ENCODE measurements at regions not wholly inside any gene's neighbourhood (a gene's known extent, or its start where the extent isn't known, plus 50 kb on each side); places are given as distances from the start of the nearest gene placed in this dataset.

GRCh38 chr20:51285684-51286083 lies 256.8 kb downstream of the NFATC2 start:
- no peak for DNase-seq

GRCh38 chr20:51284871-51285270 lies 257.6 kb downstream of the NFATC2 start:
- no peaks in the 10 kb centered on the region for H3K4me1 ChIP-seq (ENCODE audit: control insufficient read depth, insufficient read depth, low read length, poor library complexity, severe bottlenecking)
- H3K36me3 ChIP-seq (ENCODE audit: control insufficient read depth, insufficient read depth, low read length) = no peaks in the 10 kb centered on the region
- no peaks in the 10 kb centered on the region for H3K9me3 ChIP-seq (ENCODE audit: control insufficient read depth, low read length)
- no peak overlapping the region for H3K27ac ChIP-seq (ENCODE audit: insufficient read depth, low read length, poor library complexity, severe bottlenecking)
- no peaks in the 10 kb centered on the region for H3K27me3 ChIP-seq (replicated peaks; ENCODE audit: control insufficient read depth, insufficient read depth, low read length, poor library complexity, severe bottlenecking)
- no peak overlapping the region for H3K4me3 ChIP-seq (ENCODE audit: insufficient read depth, low read depth, low read length, poor library complexity, severe bottlenecking)
- DNase-seq = no peak

More at GRCh38 chr20:51285684-51286083, 256.8 kb downstream of the NFATC2 start:
- Histone ChIP-seq H3K4me1 (ENCODE audit: control insufficient read depth, insufficient read depth, low read length, poor library complexity, severe bottlenecking) (no peaks in the 10 kb centered on the region), H3K27ac (ENCODE audit: insufficient read depth, low read length, poor library complexity, severe bottlenecking) (no peak overlapping the region), H3K27me3 (replicated peaks; ENCODE audit: control insufficient read depth, insufficient read depth, low read length, poor library complexity, severe bottlenecking) (no peaks in the 10 kb centered on the region), H3K4me3 (ENCODE audit: insufficient read depth, low read depth, low read length, poor library complexity, severe bottlenecking) (no peak overlapping the region), H3K36me3 (ENCODE audit: control insufficient read depth, insufficient read depth, low read length) (no peaks in the 10 kb centered on the region), H3K9me3 (ENCODE audit: control insufficient read depth, low read length) (no peaks in the 10 kb centered on the region)

GRCh38 chr20:51284176-51284575 lies 258.3 kb downstream of the NFATC2 start:
- Histone ChIP-seq H3K9me3 (ENCODE audit: control insufficient read depth, low read length) (no peaks in the 10 kb centered on the region), H3K4me3 (ENCODE audit: insufficient read depth, low read depth, low read length, poor library complexity, severe bottlenecking) (no peak overlapping the region), H3K27me3 (replicated peaks; ENCODE audit: control insufficient read depth, insufficient read depth, low read length, poor library complexity, severe bottlenecking) (no peaks in the 10 kb centered on the region), H3K27ac (ENCODE audit: insufficient read depth, low read length, poor library complexity, severe bottlenecking) (no peak overlapping the region), H3K36me3 (ENCODE audit: control insufficient read depth, insufficient read depth, low read length) (no peaks in the 10 kb centered on the region), H3K4me1 (ENCODE audit: control insufficient read depth, insufficient read depth, low read length, poor library complexity, severe bottlenecking) (no peaks in the 10 kb centered on the region)
- no peak for DNase-seq

GRCh38 chr20:51281521-51281920 lies 258.6 kb upstream of the KCNG1 start:
- H3K9me3 ChIP-seq (ENCODE audit: control insufficient read depth, low read length) = no peaks in the 10 kb centered on the region
- H3K27me3 ChIP-seq (replicated peaks; ENCODE audit: control insufficient read depth, insufficient read depth, low read length, poor library complexity, severe bottlenecking) = no peaks in the 10 kb centered on the region
- H3K4me1 ChIP-seq (ENCODE audit: control insufficient read depth, insufficient read depth, low read length, poor library complexity, severe bottlenecking) = no peaks in the 10 kb centered on the region
- no peak overlapping the region for H3K4me3 ChIP-seq (ENCODE audit: insufficient read depth, low read depth, low read length, poor library complexity, severe bottlenecking)
- no peak for DNase-seq
- no peaks in the 10 kb centered on the region for H3K36me3 ChIP-seq (ENCODE audit: control insufficient read depth, insufficient read depth, low read length)
- H3K27ac ChIP-seq (ENCODE audit: insufficient read depth, low read length, poor library complexity, severe bottlenecking) = no peak overlapping the region

GRCh38 chr20:51280047-51280446 lies 257.1 kb upstream of the KCNG1 start:
- Histone ChIP-seq H3K9me3 (ENCODE audit: control insufficient read depth, low read length) (no peaks in the 10 kb centered on the region), H3K27ac (ENCODE audit: insufficient read depth, low read length, poor library complexity, severe bottlenecking) (no peak overlapping the region), H3K4me3 (ENCODE audit: insufficient read depth, low read depth, low read length, poor library complexity, severe bottlenecking) (no peak overlapping the region), H3K36me3 (ENCODE audit: control insufficient read depth, insufficient read depth, low read length) (no peaks in the 10 kb centered on the region), H3K4me1 (ENCODE audit: control insufficient read depth, insufficient read depth, low read length, poor library complexity, severe bottlenecking) (no peaks in the 10 kb centered on the region), H3K27me3 (replicated peaks; ENCODE audit: control insufficient read depth, insufficient read depth, low read length, poor library complexity, severe bottlenecking) (no peaks in the 10 kb centered on the region)
- DNase-seq = no peak

- no peak for DNase-seq
Measured at GRCh38 chr20:51277961-51278360, 255.1 kb upstream of the KCNG1 start.

GRCh38 chr20:51276296-51276695 lies 253.4 kb upstream of the KCNG1 start:
- H3K4me1 ChIP-seq (ENCODE audit: control insufficient read depth, insufficient read depth, low read length, poor library complexity, severe bottlenecking) = no peaks in the 10 kb centered on the region
- H3K4me3 ChIP-seq (ENCODE audit: insufficient read depth, low read depth, low read length, poor library complexity, severe bottlenecking) = no peak overlapping the region
- no peaks in the 10 kb centered on the region for H3K36me3 ChIP-seq (ENCODE audit: control insufficient read depth, insufficient read depth, low read length)
- no peaks in the 10 kb centered on the region for H3K27me3 ChIP-seq (replicated peaks; ENCODE audit: control insufficient read depth, insufficient read depth, low read length, poor library complexity, severe bottlenecking)
- DNase-seq = no peak
- H3K9me3 ChIP-seq (ENCODE audit: control insufficient read depth, low read length) = no peaks in the 10 kb centered on the region
- no peak overlapping the region for H3K27ac ChIP-seq (ENCODE audit: insufficient read depth, low read length, poor library complexity, severe bottlenecking)

More at GRCh38 chr20:51277961-51278360, 255.1 kb upstream of the KCNG1 start:
- H3K27ac ChIP-seq (ENCODE audit: insufficient read depth, low read length, poor library complexity, severe bottlenecking) = no peak overlapping the region
- no peaks in the 10 kb centered on the region for H3K9me3 ChIP-seq (ENCODE audit: control insufficient read depth, low read length)
- H3K27me3 ChIP-seq (replicated peaks; ENCODE audit: control insufficient read depth, insufficient read depth, low read length, poor library complexity, severe bottlenecking) = no peaks in the 10 kb centered on the region
- H3K4me3 ChIP-seq (ENCODE audit: insufficient read depth, low read depth, low read length, poor library complexity, severe bottlenecking) = no peak overlapping the region
- no peaks in the 10 kb centered on the region for H3K4me1 ChIP-seq (ENCODE audit: control insufficient read depth, insufficient read depth, low read length, poor library complexity, severe bottlenecking)
- no peaks in the 10 kb centered on the region for H3K36me3 ChIP-seq (ENCODE audit: control insufficient read depth, insufficient read depth, low read length)

- no peaks in the 10 kb centered on the region for H3K27me3 ChIP-seq (replicated peaks; ENCODE audit: control insufficient read depth, insufficient read depth, low read length, poor library complexity, severe bottlenecking)
- H3K27ac ChIP-seq (ENCODE audit: insufficient read depth, low read length, poor library complexity, severe bottlenecking) = no peak overlapping the region
- no peaks in the 10 kb centered on the region for H3K4me1 ChIP-seq (ENCODE audit: control insufficient read depth, insufficient read depth, low read length, poor library complexity, severe bottlenecking)
- no peaks in the 10 kb centered on the region for H3K9me3 ChIP-seq (ENCODE audit: control insufficient read depth, low read length)
- DNase-seq = no peak
- no peaks in the 10 kb centered on the region for H3K36me3 ChIP-seq (ENCODE audit: control insufficient read depth, insufficient read depth, low read length)
- H3K4me3 ChIP-seq (ENCODE audit: insufficient read depth, low read depth, low read length, poor library complexity, severe bottlenecking) = no peak overlapping the region
Measured at GRCh38 chr20:51275826-51276225, 252.9 kb upstream of the KCNG1 start.

- no peak for DNase-seq
- H3K9me3 ChIP-seq (ENCODE audit: control insufficient read depth, low read length) = no peaks in the 10 kb centered on the region
- H3K27ac ChIP-seq (ENCODE audit: insufficient read depth, low read length, poor library complexity, severe bottlenecking) = no peak overlapping the region
- no peaks in the 10 kb centered on the region for H3K4me1 ChIP-seq (ENCODE audit: control insufficient read depth, insufficient read depth, low read length, poor library complexity, severe bottlenecking)
- no peaks in the 10 kb centered on the region for H3K27me3 ChIP-seq (replicated peaks; ENCODE audit: control insufficient read depth, insufficient read depth, low read length, poor library complexity, severe bottlenecking)
- no peak overlapping the region for H3K4me3 ChIP-seq (ENCODE audit: insufficient read depth, low read depth, low read length, poor library complexity, severe bottlenecking)
- H3K36me3 ChIP-seq (ENCODE audit: control insufficient read depth, insufficient read depth, low read length) = no peaks in the 10 kb centered on the region
Measured at GRCh38 chr20:51275181-51275580, 252.3 kb upstream of the KCNG1 start.

- Histone ChIP-seq H3K4me1 (ENCODE audit: control insufficient read depth, insufficient read depth, low read length, poor library complexity, severe bottlenecking) (no peaks in the 10 kb centered on the region), H3K36me3 (ENCODE audit: control insufficient read depth, insufficient read depth, low read length) (no peaks in the 10 kb centered on the region), H3K9me3 (ENCODE audit: control insufficient read depth, low read length) (no peaks in the 10 kb centered on the region), H3K4me3 (ENCODE audit: insufficient read depth, low read depth, low read length, poor library complexity, severe bottlenecking) (no peak overlapping the region), H3K27me3 (replicated peaks; ENCODE audit: control insufficient read depth, insufficient read depth, low read length, poor library complexity, severe bottlenecking) (no peaks in the 10 kb centered on the region), H3K27ac (ENCODE audit: insufficient read depth, low read length, poor library complexity, severe bottlenecking) (no peak overlapping the region)
- DNase-seq = no peak
Measured at GRCh38 chr20:51272401-51272800, 249.5 kb upstream of the KCNG1 start.

- Histone ChIP-seq H3K4me3 (ENCODE audit: insufficient read depth, low read depth, low read length, poor library complexity, severe bottlenecking) (no peak overlapping the region), H3K4me1 (ENCODE audit: control insufficient read depth, insufficient read depth, low read length, poor library complexity, severe bottlenecking) (no peaks in the 10 kb centered on the region), H3K27ac (ENCODE audit: insufficient read depth, low read length, poor library complexity, severe bottlenecking) (no peak overlapping the region), H3K9me3 (ENCODE audit: control insufficient read depth, low read length) (no peaks in the 10 kb centered on the region), H3K36me3 (ENCODE audit: control insufficient read depth, insufficient read depth, low read length) (no peaks in the 10 kb centered on the region), H3K27me3 (replicated peaks; ENCODE audit: control insufficient read depth, insufficient read depth, low read length, poor library complexity, severe bottlenecking) (no peaks in the 10 kb centered on the region)
- no peak for DNase-seq
Measured at GRCh38 chr20:51271931-51272330, 249.0 kb upstream of the KCNG1 start.
